ENCODE measurements at regions not wholly inside any gene's neighbourhood (a gene's known extent, or its start where the extent isn't known, plus 50 kb on each side); places are given as distances from the start of the nearest gene placed in this dataset.

DNA sequence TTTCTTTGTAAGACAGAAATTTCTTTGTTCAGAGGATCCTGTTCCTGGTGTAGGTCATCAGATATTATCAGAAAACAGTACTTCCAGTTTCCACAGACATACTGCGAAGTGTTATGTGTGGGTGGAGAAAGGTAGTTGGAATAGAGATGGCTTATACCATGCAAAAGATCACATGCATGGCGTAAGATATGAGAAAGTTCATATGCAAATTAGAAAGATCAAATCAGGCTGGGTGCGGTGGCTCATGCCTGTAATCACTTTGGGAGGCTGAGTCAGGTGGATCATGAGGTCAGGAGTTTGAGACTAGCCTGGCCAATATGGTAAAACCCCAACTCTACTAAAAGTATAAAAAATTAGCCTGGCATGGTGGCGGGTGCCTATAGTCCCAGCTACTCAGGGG is 65.2 kb upstream of the GLIS3 start (continued):
- no peak for TF ChIP-seq ZFP36L1 (CRISPR knock-in tag; IDR thresholded peaks at IDR 0.05)
- no peak for TF ChIP-seq ZNF547 (CRISPR knock-in tag; IDR thresholded peaks at IDR 0.05)
- TF ChIP-seq PAX8 (CRISPR knock-in tag; IDR thresholded peaks at IDR 0.05; ENCODE audit: borderline replicate concordance) = no peak
- no peak for TF ChIP-seq TCF12 (IDR thresholded peaks at IDR 0.05)
- no peak for TF ChIP-seq TCF12 (CRISPR knock-in tag; IDR thresholded peaks at IDR 0.05)
- TF ChIP-seq CBX1 (IDR thresholded peaks at IDR 0.05; ENCODE audit: low read depth) = no peak

DNA sequence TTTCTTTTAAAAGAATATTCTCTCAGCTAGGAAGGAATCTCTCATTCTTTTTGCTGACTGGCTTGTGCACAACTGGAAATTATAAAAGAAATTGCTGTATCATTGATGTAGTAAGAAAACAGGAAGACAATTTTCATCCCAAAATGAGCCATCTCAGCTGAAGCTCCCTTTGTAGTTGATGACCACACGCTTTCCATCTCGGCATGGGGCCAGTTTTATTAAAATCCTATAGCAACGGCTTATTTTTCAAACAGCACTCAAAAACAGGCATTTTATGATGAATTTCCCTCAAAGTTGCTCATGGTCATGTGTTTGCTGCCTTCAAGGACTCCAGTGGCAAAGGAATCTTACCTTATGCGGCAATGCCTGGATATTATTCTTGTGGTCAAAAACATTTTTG is 62.4 kb upstream of the GLIS3 start:
- Histone ChIP-seq H3K9me3 (ENCODE audit: low read length) (no peaks in the 10 kb centered on the region), H3K27ac (ENCODE audit: extremely low read length, insufficient read depth, low read length) (no peak overlapping the region), H3K36me3 (replicated peaks in 1 of 2; ENCODE audit: control insufficient read depth in 1 of 2, insufficient read depth in 2 of 2, low read length in 2 of 2) (no peaks in the 10 kb centered on the region), H3K4me2 (ENCODE audit: low read depth, low read length) (no peak overlapping the region), H3K27me3 (ENCODE audit: control insufficient read depth in 1 of 2, insufficient read depth in 2 of 2, low read length in 2 of 2) (no peaks in the 10 kb centered on the region), H3K9ac (ENCODE audit: insufficient read depth, low read depth, low read length) (no peak overlapping the region), H2AFZ (ENCODE audit: low read length) (no peak overlapping the region), H3K79me2 (ENCODE audit: insufficient read depth, low read length) (no peaks in the 10 kb centered on the region), H3K4me3 (replicated peaks in 1 of 3; ENCODE audit: insufficient read depth in 1 of 3, low read depth in 2 of 3, low read length in 3 of 3) (no peak overlapping the region), H3K4me1 (ENCODE audit: insufficient read depth, low read length) (no peaks in the 10 kb centered on the region), H4K20me1 (ENCODE audit: insufficient read depth, low read length) (no peaks in the 10 kb centered on the region)
- intact Hi-C loops (cut with micrococcal nuclease; ENCODE audit: unreplicated experiment) (no loop called here), in situ Hi-C loops (cut with HindIII; ENCODE audit: extremely low pct_ligation_motif_present, low pct_unique_long_range_greater_than_20kb) (no loop called here)
- FAIRE-seq = no peak
- ChIA-PET CTCF (ENCODE audit: low intra/inter-chr PET ratio, low total read pairs) (no interaction called here), POLR2A (no interaction called here)
- BruUV-seq (replicated peaks) = no TSS peak
- no peak for ATAC-seq
- no peak for DNase-seq (ENCODE audit: low spot score)
- 64% methylated on average over 4 of the region's 4 CpGs for WGBS (ENCODE audit: low lambda C conversion rate)
- TF ChIP-seq ZNF547 (CRISPR knock-in tag; IDR thresholded peaks at IDR 0.05) = no peak
- TF ChIP-seq, protein P1, sequence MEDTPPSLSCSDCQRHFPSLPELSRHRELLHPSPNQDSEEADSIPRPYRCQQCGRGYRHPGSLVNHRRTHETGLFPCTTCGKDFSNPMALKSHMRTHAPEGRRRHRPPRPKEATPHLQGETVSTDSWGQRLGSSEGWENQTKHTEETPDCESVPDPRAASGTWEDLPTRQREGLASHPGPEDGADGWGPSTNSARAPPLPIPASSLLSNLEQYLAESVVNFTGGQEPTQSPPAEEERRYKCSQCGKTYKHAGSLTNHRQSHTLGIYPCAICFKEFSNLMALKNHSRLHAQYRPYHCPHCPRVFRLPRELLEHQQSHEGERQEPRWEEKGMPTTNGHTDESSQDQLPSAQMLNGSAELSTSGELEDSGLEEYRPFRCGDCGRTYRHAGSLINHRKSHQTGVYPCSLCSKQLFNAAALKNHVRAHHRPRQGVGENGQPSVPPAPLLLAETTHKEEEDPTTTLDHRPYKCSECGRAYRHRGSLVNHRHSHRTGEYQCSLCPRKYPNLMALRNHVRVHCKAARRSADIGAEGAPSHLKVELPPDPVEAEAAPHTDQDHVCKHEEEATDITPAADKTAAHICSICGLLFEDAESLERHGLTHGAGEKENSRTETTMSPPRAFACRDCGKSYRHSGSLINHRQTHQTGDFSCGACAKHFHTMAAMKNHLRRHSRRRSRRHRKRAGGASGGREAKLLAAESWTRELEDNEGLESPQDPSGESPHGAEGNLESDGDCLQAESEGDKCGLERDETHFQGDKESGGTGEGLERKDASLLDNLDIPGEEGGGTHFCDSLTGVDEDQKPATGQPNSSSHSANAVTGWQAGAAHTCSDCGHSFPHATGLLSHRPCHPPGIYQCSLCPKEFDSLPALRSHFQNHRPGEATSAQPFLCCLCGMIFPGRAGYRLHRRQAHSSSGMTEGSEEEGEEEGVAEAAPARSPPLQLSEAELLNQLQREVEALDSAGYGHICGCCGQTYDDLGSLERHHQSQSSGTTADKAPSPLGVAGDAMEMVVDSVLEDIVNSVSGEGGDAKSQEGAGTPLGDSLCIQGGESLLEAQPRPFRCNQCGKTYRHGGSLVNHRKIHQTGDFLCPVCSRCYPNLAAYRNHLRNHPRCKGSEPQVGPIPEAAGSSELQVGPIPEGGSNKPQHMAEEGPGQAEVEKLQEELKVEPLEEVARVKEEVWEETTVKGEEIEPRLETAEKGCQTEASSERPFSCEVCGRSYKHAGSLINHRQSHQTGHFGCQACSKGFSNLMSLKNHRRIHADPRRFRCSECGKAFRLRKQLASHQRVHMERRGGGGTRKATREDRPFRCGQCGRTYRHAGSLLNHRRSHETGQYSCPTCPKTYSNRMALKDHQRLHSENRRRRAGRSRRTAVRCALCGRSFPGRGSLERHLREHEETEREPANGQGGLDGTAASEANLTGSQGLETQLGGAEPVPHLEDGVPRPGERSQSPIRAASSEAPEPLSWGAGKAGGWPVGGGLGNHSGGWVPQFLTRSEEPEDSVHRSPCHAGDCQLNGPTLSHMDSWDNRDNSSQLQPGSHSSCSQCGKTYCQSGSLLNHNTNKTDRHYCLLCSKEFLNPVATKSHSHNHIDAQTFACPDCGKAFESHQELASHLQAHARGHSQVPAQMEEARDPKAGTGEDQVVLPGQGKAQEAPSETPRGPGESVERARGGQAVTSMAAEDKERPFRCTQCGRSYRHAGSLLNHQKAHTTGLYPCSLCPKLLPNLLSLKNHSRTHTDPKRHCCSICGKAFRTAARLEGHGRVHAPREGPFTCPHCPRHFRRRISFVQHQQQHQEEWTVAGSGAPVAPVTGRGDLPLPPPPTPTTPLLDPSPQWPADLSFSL (CRISPR knock-in tag; IDR thresholded peaks at IDR 0.05) = no peak
- no peak for TF ChIP-seq ZNF143 (CRISPR knock-in tag; IDR thresholded peaks at IDR 0.05)
- no peak for TF ChIP-seq ZNF160 (CRISPR knock-in tag; IDR thresholded peaks at IDR 0.05)
- TF ChIP-seq ZNF230 (CRISPR knock-in tag; IDR thresholded peaks at IDR 0.05) = no peak
- TF ChIP-seq ZNF550 (CRISPR knock-in tag; IDR thresholded peaks at IDR 0.05; ENCODE audit: borderline replicate concordance) = no peak
- TF ChIP-seq, protein P2, sequence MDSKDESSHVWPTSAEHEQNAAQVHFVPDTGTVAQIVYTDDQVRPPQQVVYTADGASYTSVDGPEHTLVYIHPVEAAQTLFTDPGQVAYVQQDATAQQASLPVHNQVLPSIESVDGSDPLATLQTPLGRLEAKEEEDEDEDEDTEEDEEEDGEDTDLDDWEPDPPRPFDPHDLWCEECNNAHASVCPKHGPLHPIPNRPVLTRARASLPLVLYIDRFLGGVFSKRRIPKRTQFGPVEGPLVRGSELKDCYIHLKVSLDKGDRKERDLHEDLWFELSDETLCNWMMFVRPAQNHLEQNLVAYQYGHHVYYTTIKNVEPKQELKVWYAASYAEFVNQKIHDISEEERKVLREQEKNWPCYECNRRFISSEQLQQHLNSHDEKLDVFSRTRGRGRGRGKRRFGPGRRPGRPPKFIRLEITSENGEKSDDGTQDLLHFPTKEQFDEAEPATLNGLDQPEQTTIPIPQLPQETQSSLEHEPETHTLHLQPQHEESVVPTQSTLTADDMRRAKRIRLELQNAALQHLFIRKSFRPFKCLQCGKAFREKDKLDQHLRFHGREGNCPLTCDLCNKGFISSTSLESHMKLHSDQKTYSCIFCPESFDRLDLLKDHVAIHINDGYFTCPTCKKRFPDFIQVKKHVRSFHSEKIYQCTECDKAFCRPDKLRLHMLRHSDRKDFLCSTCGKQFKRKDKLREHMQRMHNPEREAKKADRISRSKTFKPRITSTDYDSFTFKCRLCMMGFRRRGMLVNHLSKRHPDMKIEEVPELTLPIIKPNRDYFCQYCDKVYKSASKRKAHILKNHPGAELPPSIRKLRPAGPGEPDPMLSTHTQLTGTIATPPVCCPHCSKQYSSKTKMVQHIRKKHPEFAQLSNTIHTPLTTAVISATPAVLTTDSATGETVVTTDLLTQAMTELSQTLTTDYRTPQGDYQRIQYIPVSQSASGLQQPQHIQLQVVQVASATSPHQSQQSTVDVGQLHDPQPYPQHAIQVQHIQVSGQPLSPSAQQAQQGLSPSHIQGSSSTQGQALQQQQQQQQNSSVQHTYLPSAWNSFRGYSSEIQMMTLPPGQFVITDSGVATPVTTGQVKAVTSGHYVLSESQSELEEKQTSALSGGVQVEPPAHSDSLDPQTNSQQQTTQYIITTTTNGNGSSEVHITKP (CRISPR knock-in tag; IDR thresholded peaks at IDR 0.05; ENCODE audit: low read depth) = no peak
- TF ChIP-seq MIER2 (CRISPR knock-in tag; IDR thresholded peaks at IDR 0.05) = no peak
- TF ChIP-seq ZNF20 (CRISPR knock-in tag; IDR thresholded peaks at IDR 0.05) = no peak

Measured in HepG2 (cell line).